Esophagus muscularis mucosa (tissue), 3 donors: ENCODE measurements at regions not wholly inside any gene's neighbourhood (a gene's known extent, or its start where the extent isn't known, plus 50 kb on each side); places are given as distances from the start of the nearest gene placed in this dataset.

Experiments
- CTCF ChIP-seq, 3 experiments: fragments of 200-600 bp in 2 of 3; fragments of 450-650 bp in 1 of 3; sonication (generic) in 2 of 3; IDR thresholded peaks; one replicate each; pipeline ENCODE4 v1.5.1; 2017 to 2019; ENCODE audit warnings: antibody characterized with exemption in 3 of 3, mild to moderate bottlenecking in 2 of 3, moderate library complexity in 1 of 3
- POLR2A ChIP-seq: fragments of 450-650 bp; IDR thresholded peaks from one replicate; pipeline ENCODE4 v1.6.1; 2017; ENCODE audit warnings: antibody characterized with exemption, moderate library complexity, mild to moderate bottlenecking, low read depth
- POLR2AphosphoS5 ChIP-seq, 2 donors: sonication (generic); formaldehyde crosslinking; IDR thresholded peaks; one replicate each; pipeline ENCODE4 v1.6.1; 2017; ENCODE audit warnings: antibody characterized with exemption in 2 of 2

- TF ChIP-seq POLR2A, result no peak
- no peak for TF ChIP-seq CTCF (IDR thresholded peaks at IDR 0.05)
- TF ChIP-seq POLR2AphosphoS5 (IDR thresholded peaks at IDR 0.05), result no peak
Measured at GRCh38 chr19:28731577-28731976, 481.4 kb downstream of the UQCRFS1 start.
